ENCODE measurements at regions not wholly inside any gene's neighbourhood (a gene's known extent, or its start where the extent isn't known, plus 50 kb on each side); places are given as distances from the start of the nearest gene placed in this dataset.

DNA sequence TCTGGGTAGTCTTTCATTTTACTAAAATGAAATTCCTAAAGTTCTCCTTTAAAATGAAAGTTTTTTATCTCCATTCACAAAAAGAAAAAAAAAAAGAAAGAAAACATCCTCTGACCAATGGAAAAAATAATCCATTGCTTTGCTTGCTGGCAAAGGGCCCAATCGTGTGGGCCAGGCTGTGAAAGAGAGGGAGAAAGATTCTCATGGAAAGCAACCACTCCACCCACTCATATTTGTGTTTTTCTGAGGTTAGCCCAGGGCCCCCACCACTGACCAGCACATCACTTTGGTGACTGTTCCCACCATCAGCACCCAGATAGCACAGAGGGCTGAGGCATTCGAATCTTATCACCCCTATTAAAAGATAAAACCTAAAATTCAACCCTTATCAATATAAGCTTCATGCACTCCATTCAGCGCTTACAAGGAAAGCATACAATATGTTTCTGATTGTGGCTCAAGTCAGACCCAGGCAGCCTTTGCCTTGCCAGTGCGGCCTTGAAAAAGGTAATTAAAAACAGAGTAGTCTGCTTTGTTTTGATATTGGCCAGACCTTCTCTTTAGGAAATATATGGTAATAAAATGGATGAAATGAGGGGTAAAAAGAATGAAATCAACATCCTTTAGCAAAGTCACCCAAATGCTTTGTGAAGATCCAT is 192.8 kb downstream of the ETS1 start:
- TF ChIP-seq POLR2A (IDR thresholded peaks at IDR 0.05), result no peak
- TF ChIP-seq, protein P1, sequence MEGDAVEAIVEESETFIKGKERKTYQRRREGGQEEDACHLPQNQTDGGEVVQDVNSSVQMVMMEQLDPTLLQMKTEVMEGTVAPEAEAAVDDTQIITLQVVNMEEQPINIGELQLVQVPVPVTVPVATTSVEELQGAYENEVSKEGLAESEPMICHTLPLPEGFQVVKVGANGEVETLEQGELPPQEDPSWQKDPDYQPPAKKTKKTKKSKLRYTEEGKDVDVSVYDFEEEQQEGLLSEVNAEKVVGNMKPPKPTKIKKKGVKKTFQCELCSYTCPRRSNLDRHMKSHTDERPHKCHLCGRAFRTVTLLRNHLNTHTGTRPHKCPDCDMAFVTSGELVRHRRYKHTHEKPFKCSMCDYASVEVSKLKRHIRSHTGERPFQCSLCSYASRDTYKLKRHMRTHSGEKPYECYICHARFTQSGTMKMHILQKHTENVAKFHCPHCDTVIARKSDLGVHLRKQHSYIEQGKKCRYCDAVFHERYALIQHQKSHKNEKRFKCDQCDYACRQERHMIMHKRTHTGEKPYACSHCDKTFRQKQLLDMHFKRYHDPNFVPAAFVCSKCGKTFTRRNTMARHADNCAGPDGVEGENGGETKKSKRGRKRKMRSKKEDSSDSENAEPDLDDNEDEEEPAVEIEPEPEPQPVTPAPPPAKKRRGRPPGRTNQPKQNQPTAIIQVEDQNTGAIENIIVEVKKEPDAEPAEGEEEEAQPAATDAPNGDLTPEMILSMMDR (IDR thresholded peaks at IDR 0.05), result no peak
